ENCODE measurements at regions not wholly inside any gene's neighbourhood (a gene's known extent, or its start where the extent isn't known, plus 50 kb on each side); places are given as distances from the start of the nearest gene placed in this dataset.

- WGBS (ENCODE audit: low lambda C conversion rate) = 12% methylated on average over 5 of the region's 5 CpGs
- TF ChIP-seq FOXJ3 (CRISPR knock-in tag; IDR thresholded peaks at IDR 0.05) = no peak
- TF ChIP-seq GATA2 (CRISPR knock-in tag; IDR thresholded peaks at IDR 0.05) = no peak
- TF ChIP-seq EZH2phosphoT487 (IDR thresholded peaks at IDR 0.05; ENCODE audit: borderline replicate concordance, low read depth) = no peak
- no peak for TF ChIP-seq RXRA (IDR thresholded peaks at IDR 0.05; ENCODE audit: borderline replicate concordance, low read depth)
- no peak for TF ChIP-seq JUND (IDR thresholded peaks at IDR 0.05)
- TF ChIP-seq MEF2A (IDR thresholded peaks at IDR 0.05; ENCODE audit: borderline replicate concordance, low read depth) = no peak
- no peak for TF ChIP-seq RCOR1 (IDR thresholded peaks at IDR 0.05; ENCODE audit: low read length)
- no peak for TF ChIP-seq FOXM1 (IDR thresholded peaks at IDR 0.05; ENCODE audit: low read depth)
- no peak for TF ChIP-seq NFIC (IDR thresholded peaks at IDR 0.05; ENCODE audit: borderline replicate concordance)
- TF ChIP-seq GABPA (IDR thresholded peaks at IDR 0.05; ENCODE audit: low read depth) = no peak
- TF ChIP-seq TCF12 (IDR thresholded peaks at IDR 0.05) = no peak
- no peak for TF ChIP-seq CTCF (IDR thresholded peaks at IDR 0.05)
- TF ChIP-seq USF1 (IDR thresholded peaks at IDR 0.05; ENCODE audit: borderline replicate concordance, low read depth) = no peak
- no peak for TF ChIP-seq TEAD4 (IDR thresholded peaks at IDR 0.05; ENCODE audit: borderline replicate concordance, insufficient read depth)
- TF ChIP-seq, protein P1, sequence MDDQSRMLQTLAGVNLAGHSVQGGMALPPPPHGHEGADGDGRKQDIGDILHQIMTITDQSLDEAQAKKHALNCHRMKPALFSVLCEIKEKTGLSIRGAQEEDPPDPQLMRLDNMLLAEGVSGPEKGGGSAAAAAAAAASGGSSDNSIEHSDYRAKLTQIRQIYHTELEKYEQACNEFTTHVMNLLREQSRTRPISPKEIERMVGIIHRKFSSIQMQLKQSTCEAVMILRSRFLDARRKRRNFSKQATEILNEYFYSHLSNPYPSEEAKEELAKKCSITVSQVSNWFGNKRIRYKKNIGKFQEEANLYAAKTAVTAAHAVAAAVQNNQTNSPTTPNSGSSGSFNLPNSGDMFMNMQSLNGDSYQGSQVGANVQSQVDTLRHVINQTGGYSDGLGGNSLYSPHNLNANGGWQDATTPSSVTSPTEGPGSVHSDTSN (IDR thresholded peaks at IDR 0.05) = no peak
- TF ChIP-seq MXI1 (IDR thresholded peaks at IDR 0.05; ENCODE audit: low read depth, low read length) = no peak
- no peak for TF ChIP-seq FOSL2 (IDR thresholded peaks at IDR 0.05; ENCODE audit: borderline replicate concordance, low read depth)
- no peak for TF ChIP-seq YY1 (IDR thresholded peaks at IDR 0.05; ENCODE audit: low read depth)
- Histone ChIP-seq H3K9me3 (no peaks in the 10 kb centered on the region), H3K27ac (ENCODE audit: low read depth in 2 of 2, low read length in 1 of 2) (no peak overlapping the region), H3F3A (replicated peaks; ENCODE audit: insufficient read depth) (no peaks in the 10 kb centered on the region), H4K20me1 (ENCODE audit: insufficient read depth) (no peaks in the 10 kb centered on the region), H3K79me2 (ENCODE audit: insufficient read depth) (no peaks in the 10 kb centered on the region), H3K4me1 (ENCODE audit: control insufficient read depth in 1 of 2, insufficient read depth in 2 of 2, low read depth in 1 of 2, low read length in 1 of 2) (no peaks in the 10 kb centered on the region), H2AFZ (ENCODE audit: low read depth) (no peak overlapping the region), H3K4me2 (no peak overlapping the region), H3K27me3 (ENCODE audit: insufficient read depth) (no peaks in the 10 kb centered on the region; the same call in 1 of the 2 replicates), H3K9me2 (no peaks in the 10 kb centered on the region), H3K36me3 (replicated peaks in 1 of 2; ENCODE audit: control insufficient read depth in 1 of 2, insufficient read depth in 2 of 2, low read length in 1 of 2) (no peaks in the 10 kb centered on the region), H3K9ac (no peak overlapping the region), H3K4me3 (ENCODE audit: low read depth in 2 of 2, low read length in 1 of 2) (no peak overlapping the region)
- ChIA-PET POLR2A (no interaction called here), CTCF (interaction anchor here (1.2 kb wide), 1 partner anchor 25 kb away, joined by 3 read pairs; no protein-coding TSS in a partner anchor)
- no peak for DNase-seq
Measured at GRCh38 chr5:175201393-175201792, 242.6 kb downstream of the DRD1 start.

Data from SK-N-SH (cell line).